ENCODE measurements at regions not wholly inside any gene's neighbourhood (a gene's known extent, or its start where the extent isn't known, plus 50 kb on each side); places are given as distances from the start of the nearest gene placed in this dataset.

- no peak overlapping the region for H3K4me3 ChIP-seq (ENCODE audit: low read depth, low read length)
- no peak for TF ChIP-seq CTCF (IDR thresholded peaks at IDR 0.05; ENCODE audit: low read depth, low read length, missing control alignments)
- DNase-seq (ENCODE audit: low read depth), result no peak
Observed at GRCh38 chr6:88302769-88303225, 136.7 kb upstream of the CNR1 start.

DNA sequence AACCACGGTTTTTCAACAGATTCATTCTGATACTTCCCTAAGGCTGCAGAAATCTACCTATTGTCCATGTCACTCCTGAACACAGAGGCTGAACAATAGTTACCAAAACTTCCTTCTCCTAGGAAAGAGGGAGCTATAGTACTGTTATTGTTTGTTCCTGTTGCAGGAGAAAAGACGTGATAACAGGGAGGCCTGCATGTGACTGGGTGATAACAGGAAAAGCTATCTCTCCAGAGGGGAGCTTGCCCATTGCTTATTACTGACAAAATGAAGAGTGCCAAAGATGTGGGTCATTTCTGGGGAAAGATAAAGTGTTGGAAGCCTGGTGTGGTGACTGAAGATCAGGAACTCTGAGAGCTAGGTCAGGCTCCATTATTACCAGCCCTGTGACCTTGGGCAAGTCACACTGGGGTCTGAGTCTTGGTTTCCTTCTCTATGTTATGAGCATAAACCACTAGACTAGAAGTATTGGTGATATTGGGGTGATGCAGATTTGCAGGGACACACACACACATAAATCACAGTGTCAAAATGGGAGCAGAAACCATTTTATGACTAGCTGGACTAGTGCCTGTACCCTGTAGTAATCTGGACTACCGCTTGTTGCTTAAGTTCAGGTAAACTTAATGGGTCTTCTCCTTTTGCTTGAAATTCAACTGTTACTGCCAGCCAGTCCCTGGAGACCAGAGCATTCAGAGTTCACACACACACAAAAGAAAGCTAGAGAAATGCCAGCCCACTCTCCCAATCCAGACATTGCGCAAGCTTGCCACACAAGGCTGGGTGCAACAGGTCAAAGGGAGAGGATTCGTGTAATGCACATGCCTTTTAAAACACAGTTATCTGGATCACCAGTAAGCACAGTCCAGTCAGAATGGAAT lies 136.0 kb upstream of the CNR1 start:
- TF ChIP-seq CTCF (IDR thresholded peaks at IDR 0.05; ENCODE audit: low read depth, low read length, missing control alignments), result no peak
- no peak overlapping the region for H3K4me3 ChIP-seq (ENCODE audit: low read depth, low read length)
- no peak for DNase-seq (ENCODE audit: low read depth)

GRCh38 chr6:88301256-88301655 lies 135.1 kb upstream of the CNR1 start:
- H3K4me3 ChIP-seq (ENCODE audit: low read depth, low read length), result no peak overlapping the region
- no peak for DNase-seq (ENCODE audit: low read depth)
- TF ChIP-seq CTCF (IDR thresholded peaks at IDR 0.05; ENCODE audit: low read depth, low read length, missing control alignments), result no peak

GRCh38 chr6:88298066-88298845 lies 132.1 kb upstream of the CNR1 start:
- H3K4me3 ChIP-seq (ENCODE audit: low read depth, low read length), result no peak overlapping the region
- no peak for TF ChIP-seq CTCF (IDR thresholded peaks at IDR 0.05; ENCODE audit: low read depth, low read length, missing control alignments)
- DNase-seq (ENCODE audit: low read depth), result no peak

- TF ChIP-seq CTCF (IDR thresholded peaks at IDR 0.05; ENCODE audit: low read depth, low read length, missing control alignments), result no peak
- no peak for DNase-seq (ENCODE audit: low read depth)
- no peak overlapping the region for H3K4me3 ChIP-seq (ENCODE audit: low read depth, low read length)
Observed at GRCh38 chr6:88296694-88297093, 130.5 kb upstream of the CNR1 start.

DNA sequence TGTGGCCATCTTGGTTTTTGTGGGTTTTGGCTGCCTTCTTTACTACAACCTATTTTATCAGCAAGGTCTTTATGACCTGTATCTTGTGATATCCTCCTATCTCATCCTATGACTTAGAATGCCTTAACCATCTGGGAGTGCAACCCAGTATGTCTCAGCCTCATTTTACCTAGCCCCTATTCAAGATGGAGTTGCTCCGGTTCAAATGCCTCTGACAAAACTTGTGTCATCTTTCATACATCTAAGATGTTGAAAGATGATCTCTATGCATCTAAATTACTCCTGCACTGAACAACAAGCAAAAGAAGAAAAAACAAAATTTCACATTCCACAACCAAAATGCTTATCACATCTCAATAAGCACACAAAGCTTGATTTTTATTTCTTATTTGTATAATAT lies 129.5 kb upstream of the CNR1 start:
- H3K4me3 ChIP-seq (ENCODE audit: low read depth, low read length), result no peak overlapping the region
- DNase-seq (ENCODE audit: low read depth), result no peak
- no peak for TF ChIP-seq CTCF (IDR thresholded peaks at IDR 0.05; ENCODE audit: low read depth, low read length, missing control alignments)
